HG03108 (cell line): ENCODE measurements at regions not wholly inside any gene's neighbourhood (a gene's known extent, or its start where the extent isn't known, plus 50 kb on each side); places are given as distances from the start of the nearest gene placed in this dataset.
"Not testable (repeated sequence)": the region's sequence is repeated elsewhere in the genome, so short reads cannot be mapped to it uniquely, and the experiment has no call there.

ENCODE experiments used
- ATAC-seq: cut with Tn5 transposase; IDR thresholded peaks from one replicate; pipeline ENCODE4 v1.9.1; 2021; ENCODE audit warnings: moderate library complexity; ENCODE audit not compliant: unreplicated experiment

DNA sequence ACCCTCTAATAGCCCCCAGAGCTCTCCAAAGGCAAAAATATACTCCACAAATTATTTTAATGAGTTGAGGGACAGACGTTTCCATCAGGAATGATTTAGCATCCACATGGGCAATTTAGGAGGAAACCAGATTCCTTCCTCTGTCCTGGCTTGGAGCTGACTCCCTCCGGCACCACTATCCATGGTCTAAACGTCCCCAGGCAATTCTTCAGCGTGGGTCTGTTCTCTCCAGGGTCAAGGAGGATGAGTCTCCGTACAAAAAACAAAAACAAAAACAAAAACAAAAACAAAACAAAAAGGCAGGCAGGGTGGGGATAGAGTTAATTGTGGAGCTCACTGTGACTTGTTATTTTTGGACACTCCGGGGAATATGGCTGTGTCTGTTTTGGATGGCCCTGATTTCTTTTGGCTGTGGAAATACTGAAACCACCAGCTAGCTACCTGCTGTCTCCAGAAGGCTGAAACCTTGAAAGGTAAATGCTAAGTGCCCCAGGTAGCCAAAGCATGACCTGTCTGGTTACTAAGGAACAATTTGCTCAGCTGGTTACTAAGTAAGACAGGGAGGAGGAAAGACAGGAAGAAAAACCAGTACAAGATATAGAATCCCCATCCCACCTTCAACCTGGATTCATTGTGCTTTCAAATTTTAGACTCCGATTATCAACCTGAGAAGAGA is 419.1 kb upstream of the LCORL start:
- no peak for ATAC-seq

DNA sequence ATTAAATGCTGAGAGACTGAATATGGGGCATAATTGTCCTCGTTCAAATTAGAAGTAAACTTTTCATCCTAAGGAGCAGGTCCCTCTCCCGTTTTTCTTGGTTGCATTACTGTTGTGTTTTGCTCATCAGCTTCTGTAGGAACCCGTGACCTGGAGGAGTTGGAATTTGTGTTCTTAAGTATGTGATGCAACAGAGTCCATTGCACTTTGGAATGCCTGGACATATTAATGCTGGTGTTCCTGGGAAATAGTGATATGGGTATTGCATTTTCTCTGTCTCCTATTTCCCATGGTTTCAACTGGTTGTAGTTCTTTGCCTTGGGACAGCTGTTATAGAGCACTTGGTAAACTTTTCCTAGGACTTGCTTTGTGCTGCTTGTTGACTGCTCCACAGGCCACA is 417.8 kb upstream of the LCORL start:
- ATAC-seq = no peak

DNA sequence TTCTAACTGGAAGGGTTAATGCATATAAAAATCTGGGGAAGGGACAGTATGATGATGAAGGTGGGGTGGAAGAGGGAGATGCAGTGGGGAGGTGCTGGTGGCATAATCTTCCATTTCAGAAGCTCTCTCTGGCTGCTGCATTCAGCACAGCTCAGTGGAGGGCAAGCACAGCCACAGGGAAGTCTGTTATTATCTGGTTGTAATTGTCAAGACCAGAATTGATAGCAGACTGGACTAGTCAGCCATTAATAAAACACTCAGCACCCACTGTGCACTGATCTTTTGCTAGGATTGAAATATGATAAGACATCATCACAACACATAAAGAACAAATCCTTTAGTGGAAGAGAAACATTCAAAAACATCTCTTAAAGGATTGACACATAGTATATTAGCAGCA is 414.2 kb upstream of the LCORL start:
- ATAC-seq = no peak

DNA sequence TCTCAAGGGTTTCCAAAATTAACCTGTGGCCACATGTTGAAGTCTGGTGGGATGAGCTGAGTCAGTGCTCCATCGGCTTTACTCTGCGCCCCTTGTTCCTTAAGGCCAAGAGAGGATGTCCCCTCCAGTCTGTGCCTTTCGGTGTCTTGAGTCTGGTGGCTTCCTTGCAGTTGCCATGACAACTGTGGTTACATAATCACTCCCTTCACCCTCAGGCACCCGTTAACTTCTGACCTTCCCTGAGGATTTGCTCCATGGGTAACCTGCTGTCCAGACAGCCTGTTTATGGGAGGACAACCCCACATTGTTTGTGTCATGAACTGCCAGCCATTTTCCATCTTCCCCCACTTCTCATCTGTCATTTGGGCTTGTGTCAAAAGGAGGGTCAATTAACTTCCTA is 401.1 kb upstream of the LCORL start:
- ATAC-seq = no peak

DNA sequence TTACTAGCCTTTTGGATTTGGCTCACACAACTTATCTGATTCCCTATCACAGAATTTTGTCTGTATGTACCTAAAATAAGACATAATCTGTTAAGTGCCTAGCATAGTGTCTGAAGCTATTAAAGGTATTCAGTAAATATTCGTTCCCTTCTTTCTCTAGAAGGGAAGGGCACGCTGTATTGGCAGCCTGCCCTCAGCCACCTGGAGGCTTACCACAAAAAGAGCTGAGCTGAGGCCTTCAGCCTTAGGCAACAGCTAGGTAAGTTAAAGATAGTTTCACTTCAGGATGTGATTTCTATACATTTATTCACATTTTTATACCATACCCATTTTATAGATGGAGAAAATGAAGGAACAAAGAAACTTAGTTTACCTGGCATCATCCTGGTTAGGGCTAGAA is 400.0 kb upstream of the LCORL start:
- ATAC-seq = no peak

DNA sequence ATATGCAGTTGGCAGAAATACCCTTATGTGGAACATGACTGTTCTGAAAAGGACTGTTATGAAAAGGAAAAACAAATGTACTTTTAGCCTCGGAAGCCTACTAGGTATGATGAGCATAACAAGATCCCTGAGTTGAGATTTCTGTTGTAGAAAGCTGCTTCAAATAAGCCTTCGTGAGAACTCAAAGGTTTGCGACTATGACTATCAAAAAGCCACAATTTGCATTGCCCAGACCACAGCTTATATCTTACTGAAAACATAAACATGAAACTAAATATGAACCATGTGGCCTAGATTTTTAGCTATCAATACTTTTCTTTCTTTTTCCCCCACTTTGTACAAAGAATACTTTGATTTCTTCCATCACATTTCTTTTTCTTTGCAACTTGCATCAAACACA is 398.2 kb upstream of the LCORL start:
- no peak for ATAC-seq

DNA sequence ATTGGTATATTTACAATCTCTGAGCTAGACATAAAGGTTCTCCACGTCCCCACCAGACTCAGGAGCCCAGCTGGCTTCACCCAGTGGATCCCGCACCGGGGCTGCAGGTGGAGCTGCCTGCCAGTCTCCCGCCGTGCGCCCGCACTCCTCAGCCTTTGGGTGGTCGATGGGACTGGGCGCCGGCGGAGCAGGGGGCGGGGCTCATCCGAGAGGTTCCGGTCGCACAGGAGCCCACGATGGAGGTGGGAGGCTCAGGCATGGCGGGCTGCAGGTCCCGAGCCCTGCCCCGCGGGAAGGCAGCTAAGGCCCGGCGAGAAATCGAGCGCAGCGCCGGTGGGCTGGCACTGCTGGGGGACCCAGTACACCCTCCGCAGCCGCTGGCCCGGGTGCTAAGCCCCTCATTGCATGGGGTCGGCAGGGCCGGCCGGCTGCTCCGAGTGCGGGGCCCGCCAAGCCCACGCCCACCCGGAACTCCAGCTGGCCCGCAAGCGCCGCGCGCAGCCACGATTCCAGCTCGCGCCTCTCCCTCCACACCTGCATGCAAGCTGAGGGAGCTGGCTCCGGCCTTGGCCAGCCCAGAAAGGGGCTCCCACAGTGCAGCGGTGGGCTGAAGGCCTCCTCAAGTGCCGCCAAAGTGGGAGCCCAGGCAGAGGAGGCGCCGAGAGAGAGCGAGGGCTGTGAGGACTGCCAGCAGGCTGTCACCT is 396.8 kb upstream of the LCORL start:
- not testable (repeated sequence) for ATAC-seq

DNA sequence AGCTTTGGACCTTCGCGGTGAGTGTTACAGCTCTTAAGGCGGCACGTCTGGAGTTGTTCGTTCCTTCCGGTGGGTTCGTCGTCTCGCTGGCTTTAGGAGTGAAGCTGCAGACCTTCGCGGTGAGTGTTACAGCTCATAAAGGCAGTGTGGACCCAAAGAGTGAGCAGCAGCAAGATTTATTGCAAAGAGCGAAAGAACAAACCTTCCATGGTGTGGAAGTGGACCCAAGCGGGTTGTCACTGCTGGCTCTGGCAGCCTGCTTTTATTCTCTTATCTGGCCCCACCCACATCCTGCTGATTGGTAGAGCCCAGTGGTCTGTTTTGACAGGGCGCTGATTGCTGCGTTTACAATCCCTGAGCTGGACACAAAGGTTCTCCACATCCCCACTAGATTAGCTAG is 396.1 kb upstream of the LCORL start:
- not testable (repeated sequence) for ATAC-seq

DNA sequence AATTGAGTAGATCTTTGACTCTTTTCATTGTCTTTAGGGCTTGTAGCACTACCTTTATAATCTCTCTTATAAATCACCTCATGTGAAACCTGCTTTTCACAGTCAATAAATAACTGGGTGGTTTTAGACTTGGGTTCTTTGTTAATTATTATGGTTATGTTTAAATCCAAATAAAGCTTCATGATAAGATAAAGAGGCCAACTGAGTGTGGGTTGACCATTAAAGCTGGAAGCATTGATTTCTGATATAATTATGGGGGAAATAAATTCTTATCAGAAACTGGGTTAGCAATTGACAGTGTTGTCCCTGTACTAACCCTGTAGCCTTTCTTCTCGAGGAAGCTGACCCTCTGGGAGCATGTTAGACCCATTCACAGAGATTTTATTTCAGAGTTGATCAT is 384.7 kb upstream of the LCORL start:
- no peak for ATAC-seq

DNA sequence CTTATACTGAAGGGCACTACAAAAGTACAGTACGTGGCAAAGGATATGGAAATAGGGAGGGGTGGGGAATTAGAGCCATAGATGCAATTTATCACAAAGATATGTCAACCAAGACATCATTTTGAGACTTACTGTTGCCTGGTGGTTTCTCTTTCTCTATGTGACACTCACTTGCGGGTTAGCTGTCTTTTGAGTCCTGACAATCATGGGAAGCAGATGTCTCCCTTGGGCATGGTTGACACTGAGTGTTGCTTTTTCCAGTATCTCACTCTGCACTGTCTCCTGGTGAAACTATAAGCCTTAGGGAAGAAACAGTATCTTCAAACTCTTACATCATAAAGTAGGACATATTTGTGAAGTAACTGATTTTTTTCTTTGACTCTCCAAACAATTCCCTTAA is 383.5 kb upstream of the LCORL start:
- ATAC-seq = peak; percentile 13

DNA sequence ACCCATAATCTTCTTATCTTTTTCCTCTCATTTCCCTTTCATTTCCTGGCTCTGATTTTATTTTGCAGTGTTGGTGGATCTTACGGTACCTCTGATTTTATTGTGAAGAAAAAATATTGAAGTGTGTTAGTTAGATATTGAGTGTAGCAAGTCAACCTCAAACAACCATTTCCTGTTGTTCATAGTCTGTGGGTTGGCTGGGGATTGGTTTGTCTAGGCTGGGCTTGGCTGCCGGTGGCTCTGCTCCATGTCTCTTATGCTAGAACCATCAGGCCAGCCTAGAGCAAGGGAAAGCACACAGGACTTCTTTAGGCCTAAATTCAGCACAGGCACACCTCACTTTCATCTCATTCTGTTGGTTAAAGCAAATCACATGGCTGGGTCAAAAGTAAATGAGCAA is 383.1 kb upstream of the LCORL start:
- peak; percentile 70 for ATAC-seq

DNA sequence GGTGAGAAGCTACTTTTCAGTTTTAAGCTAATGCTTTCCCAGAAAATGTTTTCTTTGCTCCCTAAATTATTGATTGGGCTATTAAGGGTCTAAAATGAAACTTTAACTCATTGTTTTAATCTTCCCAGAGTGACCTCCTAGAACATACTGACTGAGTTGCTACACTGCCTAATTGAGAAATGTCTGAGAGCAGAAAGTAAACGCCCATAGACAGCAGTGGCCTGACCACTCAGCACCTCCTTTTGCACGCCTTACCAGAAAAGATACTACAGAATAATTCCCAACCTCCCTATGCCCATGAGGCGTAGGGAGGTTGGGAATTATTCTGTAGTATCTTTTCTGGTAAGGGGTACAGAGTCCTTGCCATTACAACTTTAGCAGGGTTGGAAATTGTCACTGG is 381.8 kb upstream of the LCORL start:
- no peak for ATAC-seq

DNA sequence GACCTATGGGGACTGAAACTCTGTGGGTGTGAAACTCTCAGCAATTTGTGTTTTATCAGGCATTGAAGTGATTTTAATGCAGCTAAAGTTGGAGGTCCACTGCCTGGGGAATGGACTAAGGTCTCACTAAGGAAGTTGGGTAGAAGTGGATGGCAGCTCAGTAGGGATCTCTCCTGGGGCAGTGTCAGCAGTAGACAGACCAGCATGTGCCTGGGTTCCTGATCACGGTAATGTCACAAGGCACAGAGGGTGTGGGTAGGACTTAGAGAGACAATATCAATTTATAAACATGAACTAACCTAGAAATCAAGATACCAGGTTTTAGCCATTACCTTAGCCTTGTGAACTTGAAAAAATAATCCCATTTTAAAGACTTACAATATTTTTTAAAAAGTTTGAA is 380.3 kb upstream of the LCORL start:
- no peak for ATAC-seq

DNA sequence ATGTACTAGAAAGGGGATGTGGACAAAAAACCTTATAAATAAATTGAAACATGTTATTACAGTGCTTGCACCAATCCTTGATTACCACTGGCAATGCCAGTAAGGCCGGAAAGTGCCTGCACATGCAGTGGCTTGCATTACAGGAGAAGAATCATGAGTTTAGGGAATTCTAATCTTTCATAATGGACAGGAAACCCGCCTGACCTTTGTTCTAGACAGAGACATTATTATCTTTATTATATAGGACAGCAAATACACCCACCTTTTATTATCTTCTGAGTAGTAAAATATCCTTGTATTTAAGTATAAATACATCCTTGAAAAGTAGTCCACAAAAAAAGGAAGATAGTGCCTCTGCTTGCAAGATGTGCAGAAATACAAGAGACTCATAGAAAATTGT is 379.9 kb upstream of the LCORL start:
- no peak for ATAC-seq

DNA sequence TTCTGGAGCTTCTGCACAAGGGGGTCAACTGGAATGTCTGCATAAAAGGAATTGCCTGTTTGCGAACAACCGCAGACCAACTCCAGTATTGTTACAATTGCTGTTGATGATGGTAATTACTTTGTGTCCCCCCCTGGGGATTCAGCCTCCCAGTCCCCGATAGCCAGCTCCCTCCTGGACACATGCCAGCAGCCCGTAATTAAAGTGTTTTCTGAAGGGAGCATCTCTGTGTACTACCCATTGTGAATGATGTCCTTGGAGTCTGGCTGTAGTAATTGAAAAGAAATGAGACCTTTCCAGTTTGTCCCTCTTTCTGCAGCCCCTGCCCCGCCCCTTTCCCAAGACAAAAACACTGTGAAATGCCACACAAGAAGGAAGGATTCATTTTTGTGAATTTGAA is 377.1 kb upstream of the LCORL start:
- no peak for ATAC-seq

DNA sequence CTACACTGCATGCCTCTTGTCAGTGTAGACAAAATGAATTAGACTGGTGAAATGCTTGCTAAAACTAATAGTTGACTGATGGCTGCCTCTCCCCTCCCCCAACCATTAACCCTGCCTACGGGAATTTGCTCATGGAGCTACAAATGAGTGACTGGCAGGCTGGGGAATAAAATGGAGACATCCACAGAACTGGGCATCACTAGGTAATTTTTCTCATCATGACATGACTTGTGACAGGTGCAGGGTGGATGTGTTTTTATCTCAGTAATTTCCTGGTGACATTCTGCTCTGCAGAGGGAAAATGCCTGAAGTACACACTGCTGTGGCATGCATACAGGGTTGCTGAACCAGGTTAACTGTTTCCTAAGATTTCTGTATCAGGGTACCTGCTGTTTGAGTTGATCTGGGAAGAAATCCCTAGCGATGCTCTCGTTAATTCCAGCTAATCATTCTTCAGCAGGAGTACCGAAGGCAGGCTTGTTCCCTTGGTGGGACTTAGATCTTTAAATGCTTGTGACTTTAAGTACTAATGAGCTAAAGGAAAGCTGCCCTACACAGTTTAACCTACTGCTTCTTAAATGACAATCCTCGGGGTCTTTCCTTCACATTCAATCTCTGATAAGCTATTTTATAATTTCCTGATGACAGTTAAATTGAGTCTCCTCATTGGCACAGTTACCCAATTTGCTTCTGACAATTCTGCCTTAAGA is 376.3 kb upstream of the LCORL start:
- no peak for ATAC-seq

DNA sequence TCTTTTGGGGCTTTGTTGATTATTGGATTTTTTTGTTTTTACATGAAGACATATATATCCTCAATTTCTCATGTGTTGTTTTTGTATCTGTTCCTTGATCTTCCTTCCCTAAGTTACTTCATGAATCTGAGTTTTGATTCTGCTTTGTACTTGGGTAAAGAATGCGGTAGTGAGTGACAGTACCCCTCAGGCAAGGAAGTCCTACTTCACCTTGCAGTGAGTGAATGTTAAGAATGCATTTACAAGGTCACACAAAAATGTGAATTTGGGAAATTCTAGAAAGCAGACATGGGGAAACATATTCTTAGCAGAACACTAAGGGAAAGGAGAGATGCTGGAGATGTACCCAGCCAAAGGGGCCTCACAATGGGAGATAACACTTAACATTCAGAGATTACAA is 373.1 kb upstream of the LCORL start:
- no peak for ATAC-seq

DNA sequence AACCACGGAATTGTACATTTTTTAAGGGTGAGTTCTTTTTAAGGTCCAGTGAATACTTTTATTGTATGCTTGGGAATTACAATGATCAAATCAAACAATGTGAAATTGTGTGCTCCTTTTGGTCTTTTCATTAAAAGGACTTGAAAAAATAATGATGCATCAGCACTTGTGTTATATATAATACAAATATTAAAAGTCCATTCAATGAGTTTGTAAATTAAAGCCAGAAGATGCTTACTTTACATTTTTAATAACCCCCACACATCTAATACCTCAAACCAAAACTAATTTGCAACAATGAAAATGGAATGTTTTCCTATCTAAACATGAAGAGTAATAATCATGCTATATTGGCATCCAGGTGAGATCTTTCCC is 369.8 kb upstream of the LCORL start:
- ATAC-seq = no peak

DNA sequence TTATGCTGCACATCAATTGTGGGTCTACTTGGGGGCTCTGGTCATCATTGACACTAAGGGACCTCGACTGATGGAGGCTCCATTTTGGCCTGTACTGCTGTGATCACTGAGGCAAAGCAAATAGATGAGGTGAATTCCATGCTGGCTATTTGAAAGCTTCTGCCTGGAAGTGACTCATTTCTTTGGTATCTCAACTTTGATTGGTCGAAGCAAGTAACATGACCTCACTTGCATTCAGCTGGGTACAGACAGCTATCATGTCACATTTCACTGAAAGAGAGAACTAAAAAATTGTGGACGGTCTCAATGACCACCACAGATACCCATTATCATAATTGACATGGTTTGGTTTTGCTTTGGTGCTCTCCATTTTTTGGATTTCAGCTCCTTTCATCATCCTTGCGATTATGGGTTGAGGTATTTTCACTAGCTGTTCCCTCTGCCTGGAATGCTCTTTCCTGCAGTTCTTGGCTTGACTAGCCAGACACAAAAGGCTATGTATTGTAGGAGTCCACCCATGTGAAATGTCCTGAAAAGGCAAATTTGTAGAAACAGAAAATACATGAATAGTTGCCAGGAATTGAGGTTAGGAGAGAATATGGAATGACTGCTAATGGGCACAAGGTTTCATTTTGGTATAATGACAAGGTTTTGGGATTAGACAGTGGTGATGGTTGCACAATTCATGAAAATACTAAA is 369.2 kb upstream of the LCORL start:
- no peak for ATAC-seq

DNA sequence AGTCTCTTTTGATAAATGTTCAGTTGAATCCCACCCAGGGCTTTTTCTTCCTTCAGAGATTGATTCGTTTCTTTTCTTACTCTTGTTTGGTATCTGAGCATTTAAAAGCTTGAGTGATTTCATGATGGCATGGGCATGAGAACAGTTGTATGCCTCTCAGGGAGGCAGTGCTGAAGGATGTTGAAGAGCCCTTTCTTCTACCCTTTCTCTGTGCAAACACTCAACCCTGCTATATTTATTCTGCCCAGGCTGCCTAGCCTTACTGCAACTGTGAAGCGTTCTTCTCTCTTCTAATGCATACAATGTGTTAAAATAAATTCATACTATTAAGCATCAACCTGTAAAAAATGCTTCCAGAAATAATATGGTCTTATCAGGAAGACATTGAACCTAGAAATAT is 367.6 kb upstream of the LCORL start:
- ATAC-seq = no peak

DNA sequence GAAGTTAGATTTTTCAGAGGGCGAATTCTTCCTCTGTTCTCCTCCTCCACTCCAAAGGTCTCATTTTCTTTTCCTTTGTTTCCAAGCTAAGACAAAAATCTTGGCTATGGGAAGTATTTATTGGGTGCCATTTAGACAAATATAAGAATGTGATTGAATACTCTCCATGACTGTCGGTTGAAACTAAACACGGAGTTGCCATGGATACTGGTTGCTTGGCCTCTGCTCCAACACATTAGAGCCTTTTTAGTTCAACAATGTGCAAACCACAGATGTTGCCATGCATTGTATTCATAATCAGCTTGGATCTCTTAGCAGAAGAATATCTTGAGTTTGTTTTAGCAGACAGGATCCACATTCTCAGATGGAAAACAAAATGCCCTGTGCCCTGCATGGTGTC is 366.5 kb upstream of the LCORL start:
- no peak for ATAC-seq

DNA sequence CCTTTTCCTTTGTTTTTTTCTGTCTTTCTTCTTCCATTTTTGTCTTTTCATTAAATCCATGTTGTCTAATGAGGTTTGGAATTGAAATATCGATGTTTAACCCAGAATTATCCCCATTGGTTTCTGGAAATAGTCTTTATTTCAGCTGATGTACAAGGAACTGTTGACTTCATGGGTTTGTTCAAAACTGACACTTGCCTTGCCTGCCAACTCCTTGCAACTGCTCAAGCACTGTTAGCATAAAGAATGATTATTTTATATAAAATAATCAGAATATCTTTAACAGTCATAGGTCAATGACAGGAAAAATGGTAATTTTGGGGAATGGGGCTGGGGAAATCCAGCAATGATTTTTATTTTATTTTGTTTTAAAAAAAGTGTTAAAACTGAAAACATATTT is 359.6 kb upstream of the LCORL start:
- ATAC-seq = no peak
